Trophoblast cell (in vitro differentiated cells and primary cell): ENCODE measurements at regions not wholly inside any gene's neighbourhood (a gene's known extent, or its start where the extent isn't known, plus 50 kb on each side); places are given as distances from the start of the nearest gene placed in this dataset.

Experiments
- DNase-seq, 2 donors: peaks; one replicate each; pipeline ENCODE4 v3.0.0-alpha.2; 2016
- H2AFZ ChIP-seq: 2 replicates; pipeline ENCODE4 v1.6.1; 2013; ENCODE audit warnings: low read length, moderate library complexity, mild to moderate bottlenecking; ENCODE audit not compliant: insufficient read depth, poor library complexity
- H2AK5ac ChIP-seq: 2 replicates; pipeline ENCODE4 v1.6.1; 2013; ENCODE audit warnings: mild to moderate bottlenecking, low read length
- H2BK120ac ChIP-seq: 2 replicates; pipeline ENCODE4 v1.6.1; 2013; ENCODE audit warnings: low read length, mild to moderate bottlenecking, moderate library complexity; ENCODE audit not compliant: insufficient read depth, poor library complexity
- H2BK12ac ChIP-seq: 2 replicates; pipeline ENCODE4 v1.6.1; 2013; ENCODE audit warnings: mild to moderate bottlenecking, low read length, moderate library complexity
- H2BK5ac ChIP-seq: 2 replicates; pipeline ENCODE4 v1.6.1; 2013; ENCODE audit warnings: low read length, low read depth, moderate library complexity, mild to moderate bottlenecking; ENCODE audit not compliant: poor library complexity
- H3K14ac ChIP-seq: 2 replicates; pipeline ENCODE4 v1.6.1; 2013; ENCODE audit warnings: mild to moderate bottlenecking, low read length
- H3K18ac ChIP-seq: 2 replicates; pipeline ENCODE4 v1.6.1; 2013; ENCODE audit warnings: mild to moderate bottlenecking, low read length
- H3K23ac ChIP-seq: 2 replicates; pipeline ENCODE4 v1.6.1; 2013; ENCODE audit warnings: low read length
- H3K27ac ChIP-seq: 2 replicates; pipeline ENCODE4 v1.5.1; 2013; ENCODE audit warnings: low read depth, mild to moderate bottlenecking, inconsistent platforms, low read length, moderate library complexity
- H3K27me3 ChIP-seq: 2 replicates; pipeline ENCODE4 v1.6.1; 2013; ENCODE audit warnings: inconsistent platforms, mild to moderate bottlenecking, low read length, moderate library complexity; ENCODE audit not compliant: insufficient read depth
- H3K36me3 ChIP-seq, 2 experiments: 1 replicate in 1 of 2; 2 replicates in 1 of 2; pipeline ENCODE4 v1.6.1; 2013; ENCODE audit warnings: low read length in 2 of 2, mild to moderate bottlenecking in 2 of 2, moderate library complexity in 1 of 2; ENCODE audit not compliant: insufficient read depth in 2 of 2, control insufficient read depth in 1 of 2
- H3K4ac ChIP-seq: 2 replicates; pipeline ENCODE4 v1.6.1; 2013; ENCODE audit warnings: low read depth, mild to moderate bottlenecking, low read length, moderate library complexity
- H3K4me1 ChIP-seq, 2 experiments: 1 replicate in 1 of 2; 2 replicates in 1 of 2; pipeline ENCODE4 v1.6.1; 2013; ENCODE audit warnings: low read length in 2 of 2, mild to moderate bottlenecking in 2 of 2, moderate library complexity in 1 of 2; ENCODE audit not compliant: insufficient read depth in 2 of 2, control insufficient read depth in 1 of 2
- H3K4me2 ChIP-seq: 2 replicates; pipeline ENCODE4 v1.6.1; 2013; ENCODE audit warnings: inconsistent platforms, mild to moderate bottlenecking, low read length, moderate library complexity
- H3K4me3 ChIP-seq: 2 replicates; pipeline ENCODE4 v1.5.1; 2013; ENCODE audit warnings: mild to moderate bottlenecking, low read depth, low read length, inconsistent platforms
- H3K79me1 ChIP-seq: one replicate; pipeline ENCODE4 v1.6.1; 2013; ENCODE audit warnings: low read length
- H3K79me2 ChIP-seq: 2 replicates; pipeline ENCODE4 v1.6.1; 2013; ENCODE audit warnings: low read length, mild to moderate bottlenecking; ENCODE audit not compliant: control insufficient read depth, insufficient read depth, poor library complexity
- H3K9ac ChIP-seq: 2 replicates; pipeline ENCODE4 v1.6.1; 2013; ENCODE audit warnings: mild to moderate bottlenecking, low read length
- H3K9me3 ChIP-seq: 2 replicates; pipeline ENCODE4 v1.6.1; 2013; ENCODE audit warnings: low read depth, mild to moderate bottlenecking, control low read depth, inconsistent platforms, low read length; ENCODE audit not compliant: insufficient read depth
- H4K12ac ChIP-seq: 2 replicates; pipeline ENCODE4 v1.6.1; 2013; ENCODE audit warnings: low read depth, mild to moderate bottlenecking, low read length, moderate library complexity
- H4K8ac ChIP-seq: 2 replicates; pipeline ENCODE4 v1.6.1; 2013; ENCODE audit warnings: low read depth, mild to moderate bottlenecking, low read length, moderate library complexity
- H4K91ac ChIP-seq: one replicate; pipeline ENCODE4 v1.6.1; 2013; ENCODE audit warnings: low read depth, mild to moderate bottlenecking, low read length, moderate library complexity
- WGBS: extraction: QIAGEN DNeasy Blood & Tissue Kit; methylation state at CpG from one replicate; pipeline ENCODE4 v1.1.7; 2013; ENCODE audit warnings: missing lambda C conversion rate; ENCODE audit not compliant: insufficient read length, insufficient coverage; ENCODE audit errors: extremely low coverage; 5-methylcytosine and 5-hydroxymethylcytosine counted together

DNA sequence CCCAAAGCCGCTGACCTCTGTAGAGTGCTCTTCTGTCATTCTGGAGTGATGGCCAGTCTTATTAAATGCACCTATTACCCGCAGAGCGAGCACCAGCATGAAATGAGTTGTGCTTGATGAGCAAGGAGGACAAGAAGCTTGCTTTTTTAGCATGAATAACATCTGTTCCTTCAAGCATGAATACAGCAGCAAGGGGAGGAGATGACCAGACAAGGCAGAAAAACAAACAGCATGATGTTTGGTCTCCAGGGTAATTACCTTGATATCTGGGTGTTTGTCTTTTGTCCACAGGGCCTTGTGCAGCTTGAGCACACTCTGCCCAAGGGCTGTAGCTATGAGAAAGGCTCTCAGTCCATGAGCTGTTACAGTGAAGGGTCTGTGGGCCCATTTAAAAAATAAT lies 324.8 kb upstream of the DDX53 start:
- no CpG with 5 or more reads among the region's 3 CpGs for WGBS
- Histone ChIP-seq H4K91ac (no peak overlapping the region), H2BK120ac (no peak overlapping the region), H3K36me3 (no peaks in the 10 kb centered on the region), H3K27ac (no peak overlapping the region), H3K27me3 (no peaks in the 10 kb centered on the region), H3K14ac (no peak overlapping the region), H2AK5ac (no peak overlapping the region), H3K4me2 (no peak overlapping the region), H2BK12ac (no peak overlapping the region), H3K4ac (no peak overlapping the region), H3K4me3 (no peak overlapping the region), H3K18ac (no peak overlapping the region), H3K23ac (no peak overlapping the region), H3K4me1 (no peaks in the 10 kb centered on the region), H3K79me1 (no peaks in the 10 kb centered on the region), H3K79me2 (no peaks in the 10 kb centered on the region), H4K8ac (no peak overlapping the region), H2BK5ac (no peak overlapping the region), H4K12ac (no peak overlapping the region), H3K9ac (no peak overlapping the region), H3K9me3 (no peaks in the 10 kb centered on the region), H2AFZ (no peak overlapping the region)
- no peak for DNase-seq

DNA sequence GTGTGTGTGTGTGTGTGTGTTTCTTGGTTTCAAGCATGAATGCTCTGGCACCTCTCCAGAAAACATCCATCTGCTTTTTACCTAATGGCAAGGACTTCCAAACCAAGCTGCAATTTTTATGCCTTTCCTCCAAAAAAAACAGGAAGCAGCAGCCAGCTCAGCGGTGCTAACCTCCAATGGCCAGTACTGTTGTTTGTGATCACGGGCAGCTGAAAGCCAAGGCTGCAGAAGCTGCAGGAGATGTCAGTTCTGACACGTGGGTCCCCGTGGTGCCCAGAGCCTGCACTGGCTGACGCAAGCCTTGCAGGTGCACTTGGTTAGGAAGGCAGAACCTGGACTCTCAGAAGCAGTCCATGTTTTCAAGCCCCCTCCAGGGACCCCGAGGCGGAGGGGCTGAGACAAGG lies 313.6 kb upstream of the DDX53 start:
- H4K12ac ChIP-seq, result no peak overlapping the region
- H3K79me2 ChIP-seq, result no peaks in the 10 kb centered on the region
- no peak overlapping the region for H2BK120ac ChIP-seq
- DNase-seq, result no peak
- H3K23ac ChIP-seq, result no peak overlapping the region
- H3K79me1 ChIP-seq, result no peaks in the 10 kb centered on the region
- H3K4ac ChIP-seq, result no peak overlapping the region
- no peak overlapping the region for H3K4me3 ChIP-seq
- no peak overlapping the region for H3K27ac ChIP-seq
- H2BK12ac ChIP-seq, result no peak overlapping the region
- no peak overlapping the region for H2BK5ac ChIP-seq
- H4K91ac ChIP-seq, result no peak overlapping the region
- H3K9ac ChIP-seq, result no peak overlapping the region
- H2AFZ ChIP-seq, result no peak overlapping the region
- no peak overlapping the region for H3K14ac ChIP-seq
- no peaks in the 10 kb centered on the region for H3K9me3 ChIP-seq
- no peak overlapping the region for H2AK5ac ChIP-seq
- WGBS, result no CpG with 5 or more reads among the region's 7 CpGs
- H3K36me3 ChIP-seq, result no peaks in the 10 kb centered on the region
- H3K18ac ChIP-seq, result no peak overlapping the region
- H3K4me2 ChIP-seq, result no peak overlapping the region
- H3K27me3 ChIP-seq, result no peaks in the 10 kb centered on the region
- no peaks in the 10 kb centered on the region for H3K4me1 ChIP-seq
- no peak overlapping the region for H4K8ac ChIP-seq

DNA sequence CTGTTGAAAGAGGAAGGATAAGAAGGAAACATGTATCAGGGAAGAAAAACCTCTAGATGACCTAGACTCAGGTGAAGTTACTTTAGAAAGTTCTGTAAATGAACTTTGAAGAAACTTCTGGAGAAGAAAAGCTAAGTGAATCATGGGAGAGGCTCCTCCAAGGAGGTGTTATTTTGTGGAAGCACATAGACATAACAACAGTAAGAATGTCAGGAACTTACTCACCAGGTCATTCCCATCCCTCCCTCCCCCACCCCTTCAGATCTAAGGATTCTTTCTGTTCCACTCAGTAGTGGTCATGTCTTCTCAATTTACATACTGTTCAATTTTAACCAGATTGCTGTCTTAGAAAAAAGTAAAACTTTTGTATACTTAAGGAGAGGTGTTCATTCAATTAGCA lies 310.5 kb upstream of the DDX53 start:
- Histone ChIP-seq H2AK5ac (no peak overlapping the region), H2BK5ac (no peak overlapping the region), H3K27me3 (no peaks in the 10 kb centered on the region), H4K12ac (no peak overlapping the region), H3K23ac (no peak overlapping the region), H3K9ac (no peak overlapping the region), H3K14ac (no peak overlapping the region), H3K36me3 (no peaks in the 10 kb centered on the region), H3K27ac (no peak overlapping the region), H3K4me2 (no peak overlapping the region), H3K79me2 (no peaks in the 10 kb centered on the region), H2BK12ac (no peak overlapping the region), H2BK120ac (no peak overlapping the region), H2AFZ (no peak overlapping the region), H3K79me1 (no peaks in the 10 kb centered on the region), H3K4ac (no peak overlapping the region), H4K8ac (no peak overlapping the region), H3K9me3 (no peaks in the 10 kb centered on the region), H3K4me1 (no peaks in the 10 kb centered on the region), H4K91ac (no peak overlapping the region), H3K18ac (no peak overlapping the region), H3K4me3 (no peak overlapping the region)
- DNase-seq, result no peak

DNA sequence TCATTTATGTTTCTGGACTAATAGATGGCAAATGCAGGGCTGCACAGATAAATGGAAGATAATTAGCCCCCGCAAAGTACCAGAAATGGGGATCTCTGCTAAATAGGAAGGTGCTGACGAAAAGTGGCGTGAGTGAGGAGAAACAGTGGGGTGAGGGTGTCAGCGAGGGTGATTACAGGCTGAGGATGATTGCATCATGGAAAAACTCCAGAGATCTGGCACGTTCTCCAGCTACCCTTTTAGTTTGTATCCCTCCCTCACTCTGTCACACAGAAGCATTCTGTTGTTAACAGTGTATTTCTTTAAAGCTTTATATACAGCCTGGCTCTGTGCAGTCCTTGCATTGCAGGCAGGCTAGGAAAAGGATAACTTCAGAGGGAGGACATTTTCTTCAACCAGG lies 309.6 kb upstream of the DDX53 start:
- no peak overlapping the region for H3K14ac ChIP-seq
- H3K79me2 ChIP-seq, result no peaks in the 10 kb centered on the region
- no peak overlapping the region for H3K4me3 ChIP-seq
- no peak overlapping the region for H3K23ac ChIP-seq
- H3K27ac ChIP-seq, result no peak overlapping the region
- H2BK120ac ChIP-seq, result no peak overlapping the region
- H4K8ac ChIP-seq, result no peak overlapping the region
- no peaks in the 10 kb centered on the region for H3K36me3 ChIP-seq
- no peak overlapping the region for H2AK5ac ChIP-seq
- no peak overlapping the region for H4K91ac ChIP-seq
- H3K18ac ChIP-seq, result no peak overlapping the region
- no peaks in the 10 kb centered on the region for H3K79me1 ChIP-seq
- H3K4me2 ChIP-seq, result no peak overlapping the region
- no CpG with 5 or more reads among the region's 5 CpGs for WGBS
- H3K9me3 ChIP-seq, result no peaks in the 10 kb centered on the region
- H3K4ac ChIP-seq, result no peak overlapping the region
- H4K12ac ChIP-seq, result no peak overlapping the region
- H2BK12ac ChIP-seq, result no peak overlapping the region
- H3K9ac ChIP-seq, result no peak overlapping the region
- no peak for DNase-seq
- no peak overlapping the region for H2AFZ ChIP-seq
- H2BK5ac ChIP-seq, result no peak overlapping the region
- no peaks in the 10 kb centered on the region for H3K27me3 ChIP-seq
- H3K4me1 ChIP-seq, result no peaks in the 10 kb centered on the region
